HG03575 (cell line): ENCODE measurements at regions not wholly inside any gene's neighbourhood (a gene's known extent, or its start where the extent isn't known, plus 50 kb on each side); places are given as distances from the start of the nearest gene placed in this dataset.
"Not testable (repeated sequence)": the region's sequence is repeated elsewhere in the genome, so short reads cannot be mapped to it uniquely, and the experiment has no call there.

Source experiments
- ATAC-seq: cut with Tn5 transposase; IDR thresholded peaks from one replicate; pipeline ENCODE4 v1.9.1; 2021; ENCODE audit not compliant: unreplicated experiment, insufficient number of reproducible peaks, low FRiP score; ENCODE audit errors: extremely low read depth

DNA sequence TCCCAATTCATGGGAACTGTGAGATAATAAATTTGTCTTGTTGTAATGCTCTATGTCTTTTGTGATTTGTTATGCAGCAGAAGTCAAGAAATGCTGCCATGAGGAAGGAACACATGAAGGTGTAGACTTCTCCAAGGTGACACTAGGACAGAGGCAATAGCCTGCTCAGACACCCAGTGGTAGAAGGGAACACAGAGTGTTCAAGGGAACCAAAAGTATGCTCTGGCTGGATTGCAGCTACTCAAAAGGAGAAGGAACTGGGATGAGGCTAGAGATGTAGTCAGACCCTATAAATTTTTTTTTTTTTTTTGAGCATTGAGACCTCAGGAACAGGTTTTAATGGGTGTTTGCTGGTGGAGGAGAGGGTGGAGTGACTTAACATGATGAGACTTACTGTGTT, 232.5 kb downstream of the PARP8 start:
- no peak for ATAC-seq

DNA sequence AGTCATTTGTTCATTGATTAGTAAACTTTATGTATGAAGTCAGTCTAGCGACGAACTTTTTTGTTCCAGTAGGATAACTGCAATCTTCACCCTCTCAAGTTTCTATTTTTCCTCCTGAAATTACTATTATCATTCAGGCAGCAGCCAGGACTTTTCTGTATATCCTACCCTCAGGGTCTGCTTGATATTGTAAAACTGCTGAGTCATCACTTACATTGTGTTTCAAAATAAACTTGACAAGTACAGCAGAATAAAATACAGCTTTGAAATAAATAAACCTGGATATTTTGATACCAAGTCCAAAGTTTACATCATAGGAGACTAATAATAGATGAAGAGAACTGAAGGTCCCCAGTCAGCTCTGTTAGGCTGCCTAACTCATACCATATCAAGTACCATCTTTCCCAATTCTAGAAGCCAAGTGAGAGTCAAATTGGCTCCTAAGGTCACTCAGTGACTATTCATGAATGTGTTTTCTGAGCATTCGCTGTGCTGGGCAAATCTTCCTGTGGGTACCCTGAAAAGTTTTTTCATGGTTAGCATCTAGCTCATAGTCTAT, 234.6 kb downstream of the PARP8 start:
- ATAC-seq = no peak

DNA sequence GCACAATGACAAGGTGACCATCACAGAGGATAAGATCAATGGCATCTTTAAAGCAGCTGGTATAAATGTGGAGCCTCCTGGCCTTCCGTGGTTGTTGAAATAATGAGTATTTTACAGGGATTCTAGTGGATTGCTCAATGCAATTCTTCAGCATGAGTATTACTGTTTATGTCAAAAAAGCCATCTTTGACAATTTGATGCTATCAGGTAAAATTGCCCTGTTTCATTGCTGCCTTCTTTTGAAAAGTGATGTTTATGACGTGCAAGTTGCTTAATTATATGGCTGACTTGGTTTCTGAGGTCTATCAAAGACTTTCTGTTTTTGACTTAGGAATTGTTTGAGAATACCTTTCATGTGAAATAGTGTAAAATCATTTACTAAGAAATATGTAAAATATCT, 237.2 kb downstream of the PARP8 start:
- ATAC-seq = no peak

DNA sequence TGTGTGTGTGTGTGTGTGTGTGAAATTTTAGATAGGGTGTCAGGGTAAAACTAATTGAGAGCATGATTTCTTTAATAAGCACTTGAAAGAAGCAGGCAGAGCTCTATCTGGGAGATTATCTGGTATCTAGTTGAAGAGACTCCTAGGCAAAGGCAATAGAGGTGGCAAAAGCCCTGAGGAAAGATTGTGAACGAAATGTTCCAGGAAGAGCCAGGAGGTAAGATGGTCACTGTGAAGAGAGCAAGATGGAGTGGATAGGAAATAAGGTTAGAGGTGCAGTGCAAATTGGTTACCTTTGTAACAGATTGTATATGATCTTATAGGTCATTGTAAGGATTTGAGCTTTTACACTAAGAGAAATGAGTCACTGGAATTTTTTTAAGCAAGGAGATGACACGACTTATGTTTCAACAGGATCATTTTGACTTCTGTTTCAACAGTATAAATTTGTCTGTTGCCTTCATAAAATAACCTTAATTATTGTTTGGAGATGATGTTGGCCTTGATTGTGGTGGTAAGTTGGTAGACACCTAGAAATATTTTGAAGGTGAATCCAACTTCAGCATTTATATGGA, 239.6 kb downstream of the PARP8 start:
- ATAC-seq = no peak

DNA sequence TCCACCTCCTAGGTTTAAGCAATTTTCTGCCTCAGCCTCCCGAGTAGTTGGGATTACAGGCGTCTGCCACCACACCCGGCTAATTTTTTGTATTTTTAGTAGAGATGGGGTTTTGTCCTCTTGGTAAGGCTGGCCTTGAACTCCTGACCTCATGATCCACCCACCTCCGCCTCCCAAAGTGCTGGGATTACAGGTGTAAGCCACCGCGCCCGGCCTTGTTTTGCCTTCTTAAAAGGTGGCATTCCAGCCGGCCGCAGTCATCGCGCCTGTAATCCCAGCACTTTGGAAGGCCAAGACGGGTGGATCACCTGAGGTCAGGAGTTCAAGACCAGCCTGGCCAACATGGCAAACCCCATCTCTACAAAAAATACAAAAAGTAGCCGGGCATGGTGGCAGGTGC, 253.7 kb downstream of the PARP8 start:
- ATAC-seq = not testable (repeated sequence)

DNA sequence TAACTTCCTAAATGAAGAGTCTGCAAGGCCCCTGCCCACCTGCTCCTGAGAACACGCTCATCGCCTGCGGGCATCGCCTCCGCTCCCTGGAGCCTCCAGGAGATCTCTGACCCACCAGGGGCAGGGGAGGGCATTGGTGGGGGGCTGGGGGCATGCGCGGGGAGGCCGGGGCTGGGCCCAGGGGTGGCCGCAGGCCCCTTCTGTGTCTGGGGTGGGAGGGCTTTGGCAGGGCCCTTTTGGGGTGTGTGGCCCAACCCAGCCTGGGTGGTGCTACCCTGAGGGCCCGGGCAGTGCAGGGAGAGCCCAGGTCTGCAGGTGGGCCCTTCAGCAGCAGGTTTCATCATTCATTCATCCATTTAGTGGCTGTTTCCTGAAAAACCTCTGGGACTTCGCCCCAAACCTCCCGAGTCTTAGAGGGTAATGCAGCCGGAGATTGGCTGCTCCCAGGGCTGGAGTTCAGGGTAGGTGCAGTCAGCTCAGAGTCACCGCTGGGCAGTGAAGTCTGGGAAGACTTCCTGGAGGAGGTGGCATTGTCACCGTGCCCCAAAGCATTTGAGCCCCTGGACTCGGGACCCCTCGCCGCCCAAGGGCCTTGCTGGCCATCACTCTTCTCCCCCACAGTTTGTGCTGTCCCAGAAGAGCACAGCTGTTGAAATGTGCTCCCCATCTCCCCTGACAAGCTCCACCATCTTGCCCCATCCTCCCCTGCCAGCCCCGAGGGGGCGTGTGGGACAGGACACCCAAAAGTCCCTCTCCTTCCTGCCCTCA, 255.1 kb downstream of the PARP8 start:
- no peak for ATAC-seq

DNA sequence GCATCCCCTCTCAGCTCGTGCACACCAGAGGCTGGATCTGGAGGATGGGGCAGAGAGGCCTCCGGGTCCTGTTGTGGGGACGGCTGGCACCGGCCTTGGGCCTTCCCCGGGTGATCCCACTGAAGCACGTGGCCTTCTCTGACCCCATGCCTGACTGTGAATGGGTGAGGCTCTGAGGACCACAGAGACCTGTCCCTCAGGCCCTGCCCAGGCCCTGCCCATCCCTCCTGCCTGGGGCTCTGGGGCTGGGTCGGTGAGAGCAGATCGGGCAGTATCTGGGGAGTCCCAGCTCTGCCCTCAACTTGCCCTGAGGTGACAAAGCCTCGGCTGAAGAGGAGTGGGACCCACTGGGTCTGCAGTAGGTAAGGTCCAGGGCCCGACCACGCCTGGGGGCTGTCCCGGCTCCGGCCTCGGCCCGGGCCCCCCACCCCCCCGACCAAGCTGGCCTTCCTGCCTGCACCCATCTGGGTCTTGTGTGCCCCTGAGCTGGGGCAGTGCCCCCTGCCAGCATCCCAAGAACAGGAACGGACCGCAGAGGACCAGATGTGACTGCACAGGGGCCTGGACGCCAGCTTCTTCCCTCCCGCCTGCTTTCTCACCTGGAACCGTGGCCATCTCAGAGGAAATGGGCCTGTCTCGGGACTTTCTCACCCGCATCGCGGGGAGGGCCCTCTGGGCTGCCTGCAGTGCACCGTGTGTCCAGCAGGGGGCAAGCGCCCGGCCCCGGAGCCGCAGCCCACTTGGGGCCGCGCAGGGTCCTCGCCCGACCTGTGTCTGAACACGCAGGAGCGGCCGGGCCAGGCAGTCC, 255.9 kb downstream of the PARP8 start:
- ATAC-seq = not testable (repeated sequence)

DNA sequence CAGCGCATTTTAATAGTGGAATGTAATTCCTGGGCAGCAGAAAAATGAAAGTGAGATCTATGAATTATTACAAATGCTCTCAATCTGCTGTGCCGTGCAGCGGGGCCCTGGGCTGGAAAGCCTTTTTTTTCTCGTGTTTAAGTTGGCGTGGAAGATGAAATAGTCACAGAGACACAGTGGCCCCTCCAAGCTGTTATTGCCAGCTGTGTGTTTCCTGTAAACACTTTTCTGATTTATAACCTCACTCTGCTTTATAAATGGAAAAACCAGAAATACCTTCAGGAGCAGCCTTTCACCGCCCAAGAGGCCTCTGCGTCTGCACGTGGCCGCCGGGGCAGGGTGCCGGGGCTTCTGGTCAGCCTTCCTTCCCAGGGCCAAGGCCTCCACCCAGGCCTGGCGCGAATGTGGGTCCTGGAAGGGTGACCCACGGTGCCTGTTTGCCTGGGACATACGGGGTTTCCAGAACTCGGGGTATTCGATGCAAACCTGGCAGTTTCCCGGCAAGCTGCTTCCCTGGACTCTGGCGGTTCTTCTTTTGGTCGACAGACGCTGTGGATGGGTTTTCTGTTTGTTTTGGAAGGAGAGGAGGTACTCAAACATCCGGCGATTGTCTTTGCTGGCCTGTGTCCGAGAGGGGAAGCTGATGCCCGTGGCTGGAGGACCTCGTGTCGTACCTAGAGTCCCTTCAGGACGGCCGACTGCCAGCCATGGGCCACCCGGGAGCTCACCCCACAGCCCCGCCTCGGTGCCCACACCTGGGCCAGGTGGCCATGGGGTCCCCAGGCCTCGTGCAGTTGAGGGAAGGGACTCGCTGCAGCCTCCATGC, 256.7 kb downstream of the PARP8 start:
- ATAC-seq = no peak

DNA sequence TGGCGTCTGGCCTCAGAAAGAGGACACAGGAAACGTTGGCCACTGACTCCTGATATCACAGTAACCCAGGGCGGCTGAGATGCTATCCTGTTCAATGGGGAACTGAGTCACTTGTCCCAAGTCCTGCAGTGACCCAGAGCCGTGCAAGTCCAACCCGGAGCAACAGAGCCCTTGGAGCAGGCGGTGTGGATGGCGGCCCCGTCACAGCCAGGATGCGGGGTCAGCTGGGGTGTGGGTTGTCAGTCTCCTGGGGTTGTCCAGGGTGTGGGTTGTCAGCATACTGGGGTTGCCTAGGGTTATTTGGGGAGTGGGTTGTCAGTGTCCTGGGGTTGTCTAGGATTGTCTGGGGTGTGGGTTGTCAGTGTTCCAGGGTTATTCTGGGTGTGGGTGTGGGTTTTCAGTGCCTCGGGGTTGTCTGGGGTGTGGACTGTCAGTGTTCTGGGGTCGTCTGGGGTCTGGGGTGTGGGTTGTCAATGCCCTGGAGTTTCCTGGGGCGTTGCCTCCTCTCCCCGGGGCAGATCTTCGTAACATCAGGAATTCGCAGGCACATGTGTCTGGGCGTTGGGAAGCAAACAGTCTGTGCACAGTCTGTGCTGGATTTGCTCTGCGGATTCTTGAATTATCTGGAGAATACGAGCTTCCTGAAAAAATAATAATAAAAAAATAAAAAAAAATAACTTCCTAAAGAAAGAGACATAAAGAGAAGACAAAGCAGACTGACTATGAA, 257.5 kb downstream of the PARP8 start:
- ATAC-seq = no peak

DNA sequence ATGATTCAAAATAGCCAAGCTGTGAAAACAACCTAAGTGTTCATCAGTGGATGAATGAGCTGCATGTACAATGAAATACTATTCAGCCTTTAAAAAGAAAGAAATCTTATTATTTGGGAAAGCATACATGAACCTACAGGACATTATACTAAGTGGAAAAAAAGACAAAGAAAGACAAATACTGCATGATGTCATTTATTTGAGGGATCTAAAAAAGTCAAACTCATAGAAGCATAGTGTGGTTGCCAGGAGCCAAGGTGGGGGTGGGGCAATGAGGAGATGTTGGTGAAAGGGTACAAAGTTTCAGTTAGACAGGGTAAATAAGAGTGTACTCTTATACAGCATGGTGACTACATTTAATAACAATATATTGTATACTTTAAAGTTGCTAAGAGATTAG, 261.5 kb downstream of the PARP8 start:
- ATAC-seq = no peak

DNA sequence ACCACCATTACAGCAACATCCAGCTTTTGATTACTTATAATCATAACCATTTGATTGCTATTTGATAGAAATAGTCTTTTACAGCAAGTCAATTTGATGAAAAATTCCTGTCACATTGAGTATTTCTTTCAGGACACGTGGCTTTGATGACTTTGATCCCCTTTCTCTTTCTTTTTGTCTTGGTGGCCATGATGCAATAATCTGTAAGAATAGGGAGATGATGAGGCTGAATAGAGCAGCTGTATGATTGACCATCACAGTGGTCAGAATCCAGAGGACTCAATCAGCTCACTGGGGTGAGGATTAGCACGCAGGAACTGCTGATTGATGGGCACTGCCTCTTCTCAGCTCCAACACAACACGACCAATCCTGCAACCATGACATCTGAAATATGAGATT, 262.7 kb downstream of the PARP8 start:
- ATAC-seq = no peak

DNA sequence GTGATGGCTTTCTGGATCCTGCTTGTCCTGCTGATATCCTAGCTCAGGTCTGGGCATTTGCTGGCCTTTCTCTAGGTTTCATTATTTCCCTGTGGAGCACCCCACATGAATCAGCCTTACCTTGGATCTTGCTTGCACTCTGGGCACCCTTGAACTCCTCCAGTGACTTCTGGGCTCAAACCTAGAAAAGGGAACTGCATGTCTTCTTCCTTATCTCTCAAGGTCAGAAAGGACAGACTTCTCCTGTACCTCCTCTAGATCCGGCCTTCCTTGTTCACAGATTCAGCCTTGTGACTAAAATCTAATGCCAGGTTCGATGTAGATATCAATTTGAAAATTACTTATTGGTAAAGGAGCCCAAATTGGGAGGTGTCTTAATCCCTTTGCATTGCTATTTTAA, 267.9 kb downstream of the PARP8 start:
- no peak for ATAC-seq

DNA sequence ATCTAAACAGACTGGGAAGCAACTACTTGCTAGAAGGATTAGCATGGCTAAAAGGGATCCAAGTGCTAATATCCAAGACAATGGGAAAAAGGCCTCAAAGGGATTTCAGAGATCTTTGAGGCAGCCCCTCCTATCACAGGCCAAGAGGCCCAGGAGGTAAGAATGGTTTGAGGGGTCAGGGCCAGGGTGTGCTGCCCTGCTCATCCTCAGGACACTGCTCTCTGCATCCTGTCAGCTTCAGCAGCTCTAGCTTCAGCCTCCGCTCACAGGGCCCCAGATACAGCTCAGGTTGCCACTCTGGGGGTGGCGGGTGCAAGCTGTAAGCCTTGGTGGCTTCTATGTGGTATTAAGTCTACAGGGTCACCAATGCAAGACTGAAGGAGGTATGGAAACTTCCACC, 278.7 kb downstream of the PARP8 start:
- ATAC-seq = no peak

DNA sequence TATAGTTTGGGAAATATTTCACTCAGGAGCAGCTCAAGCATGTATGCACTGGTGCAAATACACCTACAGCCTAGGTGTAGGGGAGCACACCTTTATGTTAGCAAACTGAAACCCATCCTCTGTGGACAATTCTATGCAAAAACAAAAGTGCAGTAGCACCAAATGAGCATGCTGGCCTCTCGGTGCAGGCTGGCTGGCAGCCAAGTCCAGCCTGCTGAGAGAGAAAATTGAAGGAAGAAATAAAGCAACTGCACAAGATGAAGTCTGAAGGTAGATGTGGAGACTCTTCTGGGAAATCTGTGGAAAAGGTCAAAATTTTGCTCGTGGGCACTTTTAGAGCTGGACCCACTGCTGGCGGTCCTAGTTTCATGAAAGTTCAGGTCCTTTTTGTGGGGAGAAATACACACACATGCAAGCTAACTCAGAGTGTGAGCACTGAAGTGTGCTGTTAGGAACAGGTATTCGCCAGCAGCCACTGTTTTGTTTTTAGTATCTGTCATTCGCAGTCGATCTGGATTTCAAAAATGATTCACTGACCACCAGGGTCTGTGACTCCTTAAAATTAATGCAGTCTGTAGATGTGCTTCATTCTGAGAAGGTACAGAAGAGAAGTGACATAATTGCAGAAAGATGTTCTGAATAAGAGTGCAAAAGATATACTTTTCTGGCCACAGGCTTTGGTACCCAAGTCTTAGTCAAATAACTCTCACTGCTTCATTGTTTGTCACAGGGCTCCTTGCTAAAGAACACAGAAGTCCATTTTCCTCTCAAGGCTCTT, 281.7 kb downstream of the PARP8 start:
- ATAC-seq = no peak

DNA sequence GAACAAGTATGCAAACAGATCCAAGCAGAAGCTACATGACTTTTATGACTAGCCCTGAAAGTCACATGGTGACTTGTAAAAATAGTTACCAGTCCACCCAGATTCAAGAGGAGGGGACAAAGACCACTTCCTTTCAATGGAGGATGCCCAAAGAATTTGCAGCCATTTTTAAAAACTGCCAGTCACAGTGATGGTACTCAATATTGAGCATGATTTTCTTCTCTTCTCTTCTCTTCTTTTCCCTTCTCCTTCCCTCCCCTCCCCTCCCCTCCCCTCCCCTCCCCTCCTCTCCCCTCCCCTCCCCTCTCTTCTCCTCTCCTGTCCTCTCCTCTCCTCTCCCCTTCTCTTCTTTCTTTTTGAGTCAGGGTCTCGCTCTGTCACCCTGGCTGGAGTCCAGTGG, 286.9 kb downstream of the PARP8 start:
- no peak for ATAC-seq

DNA sequence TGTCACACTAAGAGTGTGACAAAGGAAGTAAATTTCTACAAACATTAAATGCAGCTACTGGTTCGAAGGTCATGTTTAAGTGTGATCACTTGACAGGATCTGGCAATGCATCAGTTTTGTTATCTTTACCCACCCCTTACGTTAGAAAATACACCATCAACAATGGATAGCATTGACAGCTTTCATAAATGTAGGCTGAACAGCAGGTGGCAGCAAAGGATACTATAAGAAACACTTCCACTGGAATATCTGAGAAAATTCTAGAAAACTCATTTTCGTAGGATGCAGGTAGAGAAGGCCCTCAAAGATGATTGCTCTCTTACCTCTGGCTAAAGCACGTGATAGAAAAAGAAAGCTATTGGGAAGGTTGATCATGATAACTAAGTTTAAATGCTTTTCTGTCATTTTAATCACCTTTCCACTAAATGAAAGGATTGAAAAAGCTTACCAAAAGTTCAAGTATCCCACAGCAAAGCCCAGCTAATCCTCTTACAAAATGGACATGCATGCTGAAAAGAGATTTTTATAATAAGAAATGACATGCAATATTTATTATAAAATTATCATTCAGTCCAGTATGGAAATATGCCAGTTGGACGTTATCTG, 292.5 kb downstream of the PARP8 start:
- no peak for ATAC-seq
